OCI-LY7 (cell line): ENCODE measurements at regions not wholly inside any gene's neighbourhood (a gene's known extent, or its start where the extent isn't known, plus 50 kb on each side); places are given as distances from the start of the nearest gene placed in this dataset. TPM values are rescaled to one million over a fixed set of nuclear protein-coding genes. Genes with fewer than 3 reads are reported as not detected.

ENCODE experiments used
- BruUV-seq: library from RNA; stranded (reverse); fragments of 400-500 nt; replicated peaks from 2 replicates; lab custom pipeline; 2021; lab: Mats Ljungman, UMichigan
- CTCF ChIA-PET: fragments of 300-600 bp; sonication (Branson Sonifier 250); formaldehyde crosslinking; loops from one replicate; lab custom pipeline; 2022; ENCODE audit warnings: antibody characterized with exemption; ENCODE audit not compliant: unreplicated experiment; lab: Charles Lee
- POLR2A ChIA-PET: fragments of 300-600 bp; sonication (Branson Sonifier 250); formaldehyde crosslinking; loops from one replicate; lab custom pipeline; 2022; ENCODE audit warnings: antibody characterized with exemption; lab: Charles Lee
- DNase-seq: peaks from one replicate; pipeline ENCODE4 v3.0.0-alpha.2; 2015; ENCODE audit warnings: low spot score
- H2AFZ ChIP-seq: fragments of 200-600 bp; sonication (generic), shearing (Covaris generic); 2 replicates; pipeline ENCODE4 v1.6.1; 2014; ENCODE audit warnings: mild to moderate bottlenecking, antibody characterized with exemption, low read length, moderate library complexity
- H3K27ac ChIP-seq: fragments of 200-600 bp; sonication (generic); 2 replicates; pipeline ENCODE4 v1.5.1; 2014; ENCODE audit warnings: mixed run types, low read depth, mild to moderate bottlenecking, moderate library complexity, low read length, inconsistent platforms; ENCODE audit not compliant: poor library complexity, severe bottlenecking
- H3K36me3 ChIP-seq: fragments of 200-600 bp; sonication (generic); 2 replicates; pipeline ENCODE4 v1.6.1; 2014; ENCODE audit warnings: mild to moderate bottlenecking, antibody characterized with exemption, low read length, moderate library complexity, mixed read lengths; ENCODE audit not compliant: insufficient read depth
- H3K4me1 ChIP-seq: fragments of 200-600 bp; sonication (generic); 2 replicates; pipeline ENCODE4 v1.5.1; 2014; ENCODE audit warnings: mild to moderate bottlenecking, low read length; ENCODE audit not compliant: insufficient read depth, poor library complexity, severe bottlenecking
- H3K4me2 ChIP-seq: fragments of 200-600 bp; sonication (generic); 2 replicates; pipeline ENCODE4 v1.6.1; 2014; ENCODE audit warnings: mild to moderate bottlenecking, low read length
- H3K4me3 ChIP-seq: fragments of 200-600 bp; sonication (generic); 2 replicates; pipeline ENCODE4 v1.5.1; 2014; ENCODE audit warnings: mild to moderate bottlenecking, low read depth, low read length; ENCODE audit not compliant: poor library complexity, severe bottlenecking
- H3K79me2 ChIP-seq: fragments of 200-600 bp; sonication (generic); 2 replicates; pipeline ENCODE4 v1.6.1; 2016; ENCODE audit warnings: low read depth, mild to moderate bottlenecking, low read length, moderate library complexity, mixed read lengths; ENCODE audit not compliant: insufficient read depth
- H3K9me2 ChIP-seq: fragments of 200-600 bp; sonication (generic); 2 replicates; pipeline ENCODE4 v1.6.1; 2016; ENCODE audit warnings: mild to moderate bottlenecking, low read length, mixed read lengths; ENCODE audit not compliant: insufficient read depth
- H3K9me3 ChIP-seq: fragments of 200-600 bp; sonication (generic); 2 replicates; pipeline ENCODE4 v1.6.1; 2014; ENCODE audit warnings: mild to moderate bottlenecking, mixed run types, low read length, mixed read lengths
- H4K20me1 ChIP-seq: fragments of 200-600 bp; sonication (generic); 2 replicates; pipeline ENCODE4 v1.6.1; 2014; ENCODE audit warnings: mild to moderate bottlenecking, antibody characterized with exemption, low read length, moderate library complexity, mixed read lengths; ENCODE audit not compliant: insufficient read depth
- EZH2phosphoT487 ChIP-seq: fragments of 200-600 bp; sonication (generic); IDR thresholded peaks from 2 replicates; pipeline ENCODE4 v1.6.1; 2018; ENCODE audit warnings: low read depth, borderline replicate concordance, mild to moderate bottlenecking, mixed run types, antibody characterized with exemption, low read length, moderate library complexity, mixed read lengths
- intact Hi-C: fragments of 100-400 bp; cut with micrococcal nuclease; formaldehyde crosslinking; loops from one replicate; pipeline ENCODE4 v1.10.0; 2022; ENCODE audit not compliant: unreplicated experiment
- small RNA-seq: library from RNA; depleted of rRNA; stranded (forward); fragments of <200 nt; gene quantifications from one replicate; pipeline ENCODE3, GENCODE V24; 2014
- TF ChIP-seq, protein P1 (sequence below): fragments of 200-600 bp; sonication (generic); conservative IDR thresholded peaks from 2 replicates; pipeline ENCODE4 v1.5.1; 2014; ENCODE audit warnings: mild to moderate bottlenecking, antibody characterized with exemption, low read length, moderate library complexity, mixed read lengths

DNA sequence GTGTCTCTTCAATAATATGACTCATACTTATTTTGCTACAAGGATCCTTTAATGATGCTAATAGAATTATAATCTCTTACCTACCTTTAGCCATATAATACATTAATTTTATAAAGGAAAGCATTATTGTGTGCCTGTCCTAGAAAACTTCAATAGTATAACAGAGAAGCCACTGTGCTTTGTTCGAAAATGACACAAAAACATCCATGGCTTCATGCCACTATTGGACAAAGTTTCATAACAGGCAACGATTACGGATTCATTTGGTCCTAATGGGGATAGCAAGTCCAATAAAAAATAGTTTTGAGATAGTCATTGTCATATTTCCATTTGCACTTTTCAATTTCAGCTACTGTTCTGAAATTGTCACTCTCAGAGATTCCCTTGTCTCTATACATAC is 52.5 kb upstream of the CCDC150 start:
- Histone ChIP-seq H3K4me3 (no peak overlapping the region), H2AFZ (no peak overlapping the region), H3K4me1 (no peaks in the 10 kb centered on the region), H3K4me2 (no peak overlapping the region), H3K79me2 (no peaks in the 10 kb centered on the region), H3K9me2 (no peaks in the 10 kb centered on the region), H3K9me3 (no peaks in the 10 kb centered on the region), H4K20me1 (no peaks in the 10 kb centered on the region), H3K36me3 (no peaks in the 10 kb centered on the region), H3K27ac (no peak overlapping the region)
- TF ChIP-seq, protein P1, sequence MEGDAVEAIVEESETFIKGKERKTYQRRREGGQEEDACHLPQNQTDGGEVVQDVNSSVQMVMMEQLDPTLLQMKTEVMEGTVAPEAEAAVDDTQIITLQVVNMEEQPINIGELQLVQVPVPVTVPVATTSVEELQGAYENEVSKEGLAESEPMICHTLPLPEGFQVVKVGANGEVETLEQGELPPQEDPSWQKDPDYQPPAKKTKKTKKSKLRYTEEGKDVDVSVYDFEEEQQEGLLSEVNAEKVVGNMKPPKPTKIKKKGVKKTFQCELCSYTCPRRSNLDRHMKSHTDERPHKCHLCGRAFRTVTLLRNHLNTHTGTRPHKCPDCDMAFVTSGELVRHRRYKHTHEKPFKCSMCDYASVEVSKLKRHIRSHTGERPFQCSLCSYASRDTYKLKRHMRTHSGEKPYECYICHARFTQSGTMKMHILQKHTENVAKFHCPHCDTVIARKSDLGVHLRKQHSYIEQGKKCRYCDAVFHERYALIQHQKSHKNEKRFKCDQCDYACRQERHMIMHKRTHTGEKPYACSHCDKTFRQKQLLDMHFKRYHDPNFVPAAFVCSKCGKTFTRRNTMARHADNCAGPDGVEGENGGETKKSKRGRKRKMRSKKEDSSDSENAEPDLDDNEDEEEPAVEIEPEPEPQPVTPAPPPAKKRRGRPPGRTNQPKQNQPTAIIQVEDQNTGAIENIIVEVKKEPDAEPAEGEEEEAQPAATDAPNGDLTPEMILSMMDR = no peak
- TF ChIP-seq EZH2phosphoT487 = no peak
- no peak for DNase-seq
- ChIA-PET CTCF (no interaction called here), POLR2A (interaction anchor here (0.7 to 1.2 kb wide), 2 partner anchors 30 to 99 kb away, joined by 3 to 4 read pairs; no protein-coding TSS in a partner anchor)
- BruUV-seq = no TSS peak
- intact Hi-C loops = no loop called here

DNA sequence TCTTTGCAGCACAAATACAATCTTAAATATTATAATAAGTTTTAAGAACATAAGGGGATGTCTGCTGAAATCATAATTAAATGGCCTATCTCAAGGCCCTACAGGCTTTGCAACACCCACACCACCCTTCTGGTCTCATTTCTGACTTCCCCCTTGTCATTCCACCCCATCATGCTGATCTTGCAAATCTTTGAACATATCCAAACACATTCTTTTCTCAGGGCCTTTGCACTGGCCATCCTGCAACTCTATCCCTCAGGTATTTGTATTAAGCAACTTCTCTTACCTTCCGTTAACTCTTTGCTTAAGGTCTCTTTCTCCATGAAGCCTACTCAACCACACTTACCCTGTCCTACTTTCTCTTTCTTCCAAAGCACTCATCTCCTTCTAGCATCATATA is 51.8 kb upstream of the CCDC150 start:
- Histone ChIP-seq H3K79me2 (no peaks in the 10 kb centered on the region), H3K4me1 (no peaks in the 10 kb centered on the region), H3K9me2 (no peaks in the 10 kb centered on the region), H3K9me3 (no peaks in the 10 kb centered on the region), H2AFZ (no peak overlapping the region), H3K4me3 (no peak overlapping the region), H3K36me3 (no peaks in the 10 kb centered on the region), H3K27ac (no peak overlapping the region), H4K20me1 (no peaks in the 10 kb centered on the region), H3K4me2 (no peak overlapping the region)
- ChIA-PET POLR2A (interaction anchor here (0.7 to 1.2 kb wide), 2 partner anchors 99 to 146 kb away, joined by 3 read pairs; no protein-coding TSS in a partner anchor), CTCF (no interaction called here)
- TF ChIP-seq, protein P1 = no peak
- no peak for TF ChIP-seq EZH2phosphoT487
- DNase-seq = no peak
- no TSS peak for BruUV-seq
- intact Hi-C loops = no loop called here

DNA sequence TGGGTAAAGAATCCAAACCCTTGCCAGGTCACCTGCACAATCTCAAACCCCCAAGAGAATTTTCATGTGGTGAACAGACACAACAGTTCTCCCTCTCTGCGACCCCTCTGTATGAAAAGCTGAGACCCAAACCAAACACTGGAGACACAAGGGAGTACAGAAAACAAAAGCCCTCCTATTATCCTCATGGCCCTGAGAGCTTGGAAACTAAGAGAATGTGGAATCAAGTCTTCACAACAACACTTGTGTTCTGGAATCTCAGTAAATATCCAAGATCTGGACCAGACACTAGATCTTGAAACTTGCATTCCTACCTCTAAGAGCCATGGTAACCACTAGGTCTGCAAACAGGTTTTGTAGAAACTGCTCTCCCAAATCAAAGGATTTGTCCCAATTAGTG is 50.1 kb upstream of the CCDC150 start:
- TF ChIP-seq, protein P1 = no peak
- no peak for TF ChIP-seq EZH2phosphoT487
- BruUV-seq = no TSS peak
- no peak overlapping the region for H3K4me2 ChIP-seq
- intact Hi-C loops = no loop called here
- no peaks in the 10 kb centered on the region for H3K79me2 ChIP-seq
- H2AFZ ChIP-seq = no peak overlapping the region
- no peaks in the 10 kb centered on the region for H3K9me2 ChIP-seq
- CTCF ChIA-PET = no interaction called here
- POLR2A ChIA-PET = interaction anchor here (0.6 to 0.8 kb wide), 4 partner anchors 9 to 1397 kb away, joined by 3 to 4 read pairs (median 3); no protein-coding TSS in a partner anchor
- H4K20me1 ChIP-seq = no peaks in the 10 kb centered on the region
- DNase-seq = no peak
- no peaks in the 10 kb centered on the region for H3K9me3 ChIP-seq
- no peaks in the 10 kb centered on the region for H3K36me3 ChIP-seq
- H3K4me3 ChIP-seq = no peak overlapping the region
- H3K27ac ChIP-seq = no peak overlapping the region
- no peaks in the 10 kb centered on the region for H3K4me1 ChIP-seq

Small RNAs in the stretch of these regions (small RNA-seq; reads per million reads assigned to genes)
- gene RN7SL820P = not detected
